ENCODE measurements at regions not wholly inside any gene's neighbourhood (a gene's known extent, or its start where the extent isn't known, plus 50 kb on each side); places are given as distances from the start of the nearest gene placed in this dataset.

- no peak overlapping the region for H3K4me3 ChIP-seq (ENCODE audit: low read depth, low read length)
- H3K9ac ChIP-seq (ENCODE audit: low read length), result no peak overlapping the region
- no peaks in the 10 kb centered on the region for H3K9me3 ChIP-seq (ENCODE audit: control insufficient read depth, insufficient read depth, low read depth, low read length)
- no peaks in the 10 kb centered on the region for H3K36me3 ChIP-seq (ENCODE audit: control insufficient read depth, insufficient read depth, low read length)
- no peaks in the 10 kb centered on the region for H3K4me1 ChIP-seq (ENCODE audit: control insufficient read depth, insufficient read depth, low read length)
- no peaks in the 10 kb centered on the region for H3K27me3 ChIP-seq (ENCODE audit: control insufficient read depth, insufficient read depth, low read length)
- no peak overlapping the region for H3K27ac ChIP-seq (ENCODE audit: low read depth, low read length)
These were observed 92.7 kb upstream of the ST6GAL2 start for GRCh38 chr2:106978647-106979046.

GRCh38 chr2:106981491-106981890 is 95.5 kb upstream of the ST6GAL2 start:
- Histone ChIP-seq H3K9me3 (ENCODE audit: control insufficient read depth, insufficient read depth, low read depth, low read length) (no peaks in the 10 kb centered on the region), H3K4me3 (ENCODE audit: low read depth, low read length) (no peak overlapping the region), H3K9ac (ENCODE audit: low read length) (no peak overlapping the region), H3K27ac (ENCODE audit: low read depth, low read length) (no peak overlapping the region), H3K4me1 (ENCODE audit: control insufficient read depth, insufficient read depth, low read length) (no peaks in the 10 kb centered on the region), H3K27me3 (ENCODE audit: control insufficient read depth, insufficient read depth, low read length) (no peaks in the 10 kb centered on the region), H3K36me3 (ENCODE audit: control insufficient read depth, insufficient read depth, low read length) (no peaks in the 10 kb centered on the region)

GRCh38 chr2:106982350-106982749 is 96.4 kb upstream of the ST6GAL2 start:
- H3K9ac ChIP-seq (ENCODE audit: low read length), result no peak overlapping the region
- no peak overlapping the region for H3K27ac ChIP-seq (ENCODE audit: low read depth, low read length)
- H3K4me3 ChIP-seq (ENCODE audit: low read depth, low read length), result no peak overlapping the region
- no peaks in the 10 kb centered on the region for H3K4me1 ChIP-seq (ENCODE audit: control insufficient read depth, insufficient read depth, low read length)
- H3K9me3 ChIP-seq (ENCODE audit: control insufficient read depth, insufficient read depth, low read depth, low read length), result no peaks in the 10 kb centered on the region
- H3K36me3 ChIP-seq (ENCODE audit: control insufficient read depth, insufficient read depth, low read length), result no peaks in the 10 kb centered on the region
- no peaks in the 10 kb centered on the region for H3K27me3 ChIP-seq (ENCODE audit: control insufficient read depth, insufficient read depth, low read length)

DNA sequence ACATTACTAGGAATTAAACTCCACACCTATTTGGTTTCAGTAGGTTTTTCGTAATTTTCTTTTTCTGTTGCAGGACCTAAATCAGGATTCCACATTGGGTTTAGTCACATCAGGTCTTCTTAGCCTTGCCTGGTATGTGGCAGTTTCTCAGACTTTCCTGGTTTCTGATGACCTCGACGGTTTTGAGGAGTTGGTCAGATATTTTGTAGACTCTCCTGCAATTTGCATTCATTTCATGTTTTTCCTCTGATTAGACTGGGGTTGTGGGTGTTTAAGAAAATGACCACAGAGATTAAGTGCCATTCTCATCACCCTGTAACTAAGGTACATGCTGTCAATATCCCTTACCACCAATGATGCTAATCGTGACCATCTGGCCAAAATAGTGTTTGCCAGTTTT is 97.3 kb upstream of the ST6GAL2 start:
- Histone ChIP-seq H3K9ac (ENCODE audit: low read length) (no peak overlapping the region), H3K9me3 (ENCODE audit: control insufficient read depth, insufficient read depth, low read depth, low read length) (no peaks in the 10 kb centered on the region)

GRCh38 chr2:106988361-106988760 is 102.4 kb upstream of the ST6GAL2 start:
- H3K4me3 ChIP-seq (ENCODE audit: low read depth, low read length), result no peak overlapping the region

More for the DNA sequence above, 97.3 kb upstream of the ST6GAL2 start:
- Histone ChIP-seq H3K4me1 (ENCODE audit: control insufficient read depth, insufficient read depth, low read length) (peaks cover 1% of the 10 kb centered on the region; the same call in 1 of the 2 replicates), H3K27ac (ENCODE audit: low read depth, low read length) (no peak overlapping the region), H3K4me3 (ENCODE audit: low read depth, low read length) (no peak overlapping the region), H3K27me3 (ENCODE audit: control insufficient read depth, insufficient read depth, low read length) (no peaks in the 10 kb centered on the region), H3K36me3 (ENCODE audit: control insufficient read depth, insufficient read depth, low read length) (no peaks in the 10 kb centered on the region)

GRCh38 chr2:106990297-106990696 is 104.3 kb upstream of the ST6GAL2 start:
- H3K9ac ChIP-seq (ENCODE audit: low read length), result no peak overlapping the region
- no peaks in the 10 kb centered on the region for H3K36me3 ChIP-seq (ENCODE audit: control insufficient read depth, insufficient read depth, low read length)
- H3K9me3 ChIP-seq (ENCODE audit: control insufficient read depth, insufficient read depth, low read depth, low read length), result no peaks in the 10 kb centered on the region
- no peak overlapping the region for H3K4me3 ChIP-seq (ENCODE audit: low read depth, low read length)
- peaks cover 9% of the 10 kb centered on the region for H3K4me1 ChIP-seq (ENCODE audit: control insufficient read depth, insufficient read depth, low read length)
- no peaks in the 10 kb centered on the region for H3K27me3 ChIP-seq (ENCODE audit: control insufficient read depth, insufficient read depth, low read length)
- H3K27ac ChIP-seq (ENCODE audit: low read depth, low read length), result no peak overlapping the region

More at GRCh38 chr2:106988361-106988760, 102.4 kb upstream of the ST6GAL2 start:
- H3K4me1 ChIP-seq (ENCODE audit: control insufficient read depth, insufficient read depth, low read length), result peaks cover 9% of the 10 kb centered on the region
- H3K27me3 ChIP-seq (ENCODE audit: control insufficient read depth, insufficient read depth, low read length), result no peaks in the 10 kb centered on the region
- no peak overlapping the region for H3K27ac ChIP-seq (ENCODE audit: low read depth, low read length)
- no peaks in the 10 kb centered on the region for H3K9me3 ChIP-seq (ENCODE audit: control insufficient read depth, insufficient read depth, low read depth, low read length)
- no peaks in the 10 kb centered on the region for H3K36me3 ChIP-seq (ENCODE audit: control insufficient read depth, insufficient read depth, low read length)
- no peak overlapping the region for H3K9ac ChIP-seq (ENCODE audit: low read length)

GRCh38 chr2:106991866-106992265 is 105.9 kb upstream of the ST6GAL2 start:
- Histone ChIP-seq H3K27ac (ENCODE audit: low read depth, low read length) (no peak overlapping the region), H3K9ac (ENCODE audit: low read length) (no peak overlapping the region), H3K4me1 (ENCODE audit: control insufficient read depth, insufficient read depth, low read length) (peaks cover 15% of the 10 kb centered on the region), H3K36me3 (ENCODE audit: control insufficient read depth, insufficient read depth, low read length) (no peaks in the 10 kb centered on the region), H3K27me3 (ENCODE audit: control insufficient read depth, insufficient read depth, low read length) (no peaks in the 10 kb centered on the region), H3K9me3 (ENCODE audit: control insufficient read depth, insufficient read depth, low read depth, low read length) (no peaks in the 10 kb centered on the region), H3K4me3 (ENCODE audit: low read depth, low read length) (no peak overlapping the region)

DNA sequence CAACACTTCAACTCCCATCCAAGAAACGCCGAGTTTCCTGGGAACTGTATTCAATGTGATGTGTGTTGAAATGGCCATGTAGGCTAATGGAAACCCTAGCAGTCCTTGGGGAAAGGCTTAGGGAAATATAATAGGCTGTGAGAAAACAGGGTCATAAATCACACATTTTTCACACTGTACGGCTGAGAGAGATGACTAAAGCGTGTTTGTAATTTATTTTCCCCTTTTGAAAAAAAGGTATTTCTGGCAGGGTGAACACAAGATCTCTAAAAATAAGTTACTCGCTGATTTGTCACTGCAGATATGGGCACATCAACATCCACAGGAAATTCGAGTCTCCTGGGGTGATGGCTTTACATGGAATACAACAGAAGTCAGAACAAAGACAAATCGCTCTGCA is 109.6 kb upstream of the ST6GAL2 start:
- no peak overlapping the region for H3K27ac ChIP-seq (ENCODE audit: low read depth, low read length)

GRCh38 chr2:106996171-106996769 is 110.3 kb upstream of the ST6GAL2 start:
- Histone ChIP-seq H3K9ac (ENCODE audit: low read length) (no peak overlapping the region), H3K27ac (ENCODE audit: low read depth, low read length) (no peak overlapping the region), H3K27me3 (ENCODE audit: control insufficient read depth, insufficient read depth, low read length) (no peaks in the 10 kb centered on the region), H3K4me1 (ENCODE audit: control insufficient read depth, insufficient read depth, low read length) (peaks cover 6% of the 10 kb centered on the region; the same call in 1 of the 2 replicates), H3K9me3 (ENCODE audit: control insufficient read depth, insufficient read depth, low read depth, low read length) (no peaks in the 10 kb centered on the region), H3K36me3 (ENCODE audit: control insufficient read depth, insufficient read depth, low read length) (no peaks in the 10 kb centered on the region), H3K4me3 (ENCODE audit: low read depth, low read length) (no peak overlapping the region)

More for the DNA sequence above, 109.6 kb upstream of the ST6GAL2 start:
- Histone ChIP-seq H3K4me1 (ENCODE audit: control insufficient read depth, insufficient read depth, low read length) (peaks cover 6% of the 10 kb centered on the region; the same call in 1 of the 2 replicates), H3K9ac (ENCODE audit: low read length) (no peak overlapping the region), H3K9me3 (ENCODE audit: control insufficient read depth, insufficient read depth, low read depth, low read length) (no peaks in the 10 kb centered on the region), H3K36me3 (ENCODE audit: control insufficient read depth, insufficient read depth, low read length) (no peaks in the 10 kb centered on the region), H3K4me3 (ENCODE audit: low read depth, low read length) (no peak overlapping the region), H3K27me3 (ENCODE audit: control insufficient read depth, insufficient read depth, low read length) (no peaks in the 10 kb centered on the region)

GRCh38 chr2:106997204-106997603 is 111.2 kb upstream of the ST6GAL2 start:
- H3K9me3 ChIP-seq (ENCODE audit: control insufficient read depth, insufficient read depth, low read depth, low read length), result no peaks in the 10 kb centered on the region
- H3K9ac ChIP-seq (ENCODE audit: low read length), result no peak overlapping the region
- no peak overlapping the region for H3K27ac ChIP-seq (ENCODE audit: low read depth, low read length)
- H3K27me3 ChIP-seq (ENCODE audit: control insufficient read depth, insufficient read depth, low read length), result no peaks in the 10 kb centered on the region
- no peak overlapping the region for H3K4me3 ChIP-seq (ENCODE audit: low read depth, low read length)
- peaks cover 6% of the 10 kb centered on the region; the same call in 1 of the 2 replicates for H3K4me1 ChIP-seq (ENCODE audit: control insufficient read depth, insufficient read depth, low read length)
- no peaks in the 10 kb centered on the region for H3K36me3 ChIP-seq (ENCODE audit: control insufficient read depth, insufficient read depth, low read length)

DNA sequence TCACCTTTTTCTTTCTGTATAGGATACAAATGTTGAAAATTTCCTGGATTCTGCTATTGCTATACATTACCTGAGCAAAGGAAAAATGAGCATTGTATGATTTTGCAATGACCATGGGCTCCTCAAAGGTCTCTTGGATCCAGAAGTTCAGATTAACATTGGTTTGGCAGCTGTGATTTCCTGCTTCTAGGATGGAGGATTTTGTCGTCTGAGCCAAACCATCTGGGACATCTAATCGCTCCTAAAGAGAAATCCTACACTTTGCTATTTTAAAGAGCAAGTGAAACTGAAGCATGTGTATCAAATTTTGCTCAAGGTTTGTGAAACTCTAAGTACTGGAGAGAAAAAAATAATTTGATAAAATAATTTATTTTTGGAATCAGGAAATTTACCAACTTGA is 115.1 kb upstream of the ST6GAL2 start:
- no peaks in the 10 kb centered on the region for H3K36me3 ChIP-seq (ENCODE audit: control insufficient read depth, insufficient read depth, low read length)
- H3K9ac ChIP-seq (ENCODE audit: low read length), result no peak overlapping the region
- no peak overlapping the region for H3K4me3 ChIP-seq (ENCODE audit: low read depth, low read length)
- no peaks in the 10 kb centered on the region for H3K9me3 ChIP-seq (ENCODE audit: control insufficient read depth, insufficient read depth, low read depth, low read length)
- no peaks in the 10 kb centered on the region for H3K27me3 ChIP-seq (ENCODE audit: control insufficient read depth, insufficient read depth, low read length)
- H3K27ac ChIP-seq (ENCODE audit: low read depth, low read length), result no peak overlapping the region
- no peaks in the 10 kb centered on the region for H3K4me1 ChIP-seq (ENCODE audit: control insufficient read depth, insufficient read depth, low read length)
